Globus pallidus (tissue), 1 donor: ENCODE measurements at regions not wholly inside any gene's neighbourhood (a gene's known extent, or its start where the extent isn't known, plus 50 kb on each side); places are given as distances from the start of the nearest gene placed in this dataset.

ENCODE experiments used
- DNase-seq: peaks from one replicate; pipeline ENCODE4 v3.0.0-alpha.2; 2015; ENCODE audit warnings: low spot score

GRCh38 chr4:186934244-186934643 lies 210.6 kb upstream of the FAT1 start:
- no peak for DNase-seq

DNA sequence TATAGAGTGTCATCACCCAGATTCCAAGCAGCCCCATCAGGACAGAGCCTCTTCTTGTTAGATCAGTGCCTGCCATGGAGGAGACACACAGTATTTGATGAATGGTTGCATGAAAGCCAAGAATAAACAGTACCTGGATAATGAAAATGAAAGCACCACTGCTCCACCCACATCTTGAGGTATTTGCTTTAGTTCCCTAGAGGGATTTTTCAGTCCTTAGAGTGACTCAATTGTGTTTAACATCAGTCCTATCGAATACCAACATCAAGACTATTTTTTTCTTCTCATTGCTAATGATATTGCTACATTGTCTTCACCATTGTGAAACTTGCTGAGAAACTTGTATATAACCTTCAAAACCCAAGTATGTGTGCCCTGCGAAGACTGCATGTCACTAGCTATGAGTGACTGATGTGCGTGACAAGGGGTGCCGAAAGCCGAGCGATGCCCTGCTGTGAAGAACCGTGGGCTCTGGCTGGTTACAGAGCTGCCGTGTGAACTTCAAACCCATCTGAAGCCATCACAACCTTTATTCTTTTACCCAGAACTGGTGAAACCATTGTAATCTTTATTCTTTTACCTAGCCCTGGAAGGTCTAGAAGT lies 211.3 kb upstream of the FAT1 start:
- DNase-seq = no peak

GRCh38 chr4:186935901-186936300 lies 212.2 kb upstream of the FAT1 start:
- DNase-seq = no peak

GRCh38 chr4:186936496-186937375 lies 213.1 kb upstream of the FAT1 start:
- DNase-seq = no peak

DNA sequence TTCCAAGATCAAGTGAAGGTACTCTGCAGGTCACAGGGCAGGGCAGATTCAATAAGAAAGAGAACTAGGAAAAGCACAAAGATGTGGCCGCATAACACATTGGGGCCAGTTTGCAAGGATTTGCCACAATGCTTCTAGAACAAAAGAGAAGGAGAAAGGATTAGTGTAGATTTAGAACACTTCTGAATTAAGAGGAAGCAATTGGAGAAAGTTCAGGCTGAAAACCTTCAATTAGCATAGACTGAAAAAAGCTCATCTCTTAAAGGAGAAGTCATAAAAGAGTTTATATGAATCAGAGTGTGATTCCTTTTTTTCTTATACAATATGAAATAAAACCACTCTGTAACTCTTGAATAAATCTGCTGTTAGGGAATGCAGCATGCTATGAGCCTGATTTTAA lies 215.6 kb upstream of the FAT1 start:
- no peak for DNase-seq

DNA sequence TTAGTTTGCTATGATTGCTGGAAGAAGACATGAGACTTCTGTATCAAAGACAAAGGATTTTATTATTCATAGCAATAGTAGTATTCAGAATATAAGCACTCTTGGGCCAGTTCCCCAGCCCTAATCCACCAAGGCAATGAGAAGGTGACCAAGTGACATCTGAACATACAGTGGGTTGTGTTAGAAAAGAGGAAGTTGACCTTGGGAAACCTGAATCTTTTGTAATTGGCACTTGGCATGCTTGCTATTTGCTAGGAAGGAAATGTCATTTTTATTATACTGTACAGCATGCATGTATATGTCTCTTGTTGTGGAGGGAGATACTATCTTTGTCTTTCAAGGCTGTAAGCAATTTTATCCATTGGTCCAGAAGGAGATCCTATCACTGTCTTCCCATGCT lies 216.1 kb upstream of the FAT1 start:
- no peak for DNase-seq

- no peak for DNase-seq
These were observed 216.8 kb upstream of the FAT1 start for GRCh38 chr4:186940476-186940875.

DNA sequence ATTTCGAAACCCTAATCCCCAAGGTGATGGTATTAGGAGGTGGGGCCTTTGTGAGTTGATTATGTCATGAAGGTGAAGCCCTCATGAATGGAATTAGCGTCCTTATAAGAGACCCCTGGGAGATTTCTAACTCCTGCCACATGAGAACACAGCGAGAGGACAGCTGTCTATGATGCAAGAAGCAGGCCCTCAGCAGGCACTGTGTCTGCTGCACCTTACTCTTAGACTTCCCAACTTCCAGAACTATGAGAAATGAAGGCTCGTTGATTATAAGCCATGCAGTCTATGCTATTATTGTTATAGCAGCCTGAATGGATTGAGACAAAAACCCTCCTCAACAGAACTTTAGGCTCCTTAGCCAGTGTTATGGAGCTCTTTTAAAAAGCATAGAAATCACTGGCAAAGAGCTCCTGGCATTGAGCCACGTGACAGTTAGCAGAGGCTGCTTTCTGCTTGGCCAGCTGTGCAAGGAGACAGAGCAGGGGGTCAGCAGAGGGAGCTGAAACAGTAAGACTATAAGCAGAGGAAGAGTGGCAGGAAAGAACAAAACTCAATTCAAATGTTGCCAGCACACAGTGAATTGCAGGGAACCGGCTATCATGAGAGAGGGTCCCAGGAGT lies 219.2 kb upstream of the FAT1 start:
- no peak for DNase-seq

- DNase-seq = no peak
These were observed 219.8 kb upstream of the FAT1 start for GRCh38 chr4:186943411-186943810.

GRCh38 chr4:186946136-186946535 lies 222.5 kb upstream of the FAT1 start:
- DNase-seq = no peak

GRCh38 chr4:186946682-186947294 lies 223.1 kb upstream of the FAT1 start:
- DNase-seq = no peak

DNA sequence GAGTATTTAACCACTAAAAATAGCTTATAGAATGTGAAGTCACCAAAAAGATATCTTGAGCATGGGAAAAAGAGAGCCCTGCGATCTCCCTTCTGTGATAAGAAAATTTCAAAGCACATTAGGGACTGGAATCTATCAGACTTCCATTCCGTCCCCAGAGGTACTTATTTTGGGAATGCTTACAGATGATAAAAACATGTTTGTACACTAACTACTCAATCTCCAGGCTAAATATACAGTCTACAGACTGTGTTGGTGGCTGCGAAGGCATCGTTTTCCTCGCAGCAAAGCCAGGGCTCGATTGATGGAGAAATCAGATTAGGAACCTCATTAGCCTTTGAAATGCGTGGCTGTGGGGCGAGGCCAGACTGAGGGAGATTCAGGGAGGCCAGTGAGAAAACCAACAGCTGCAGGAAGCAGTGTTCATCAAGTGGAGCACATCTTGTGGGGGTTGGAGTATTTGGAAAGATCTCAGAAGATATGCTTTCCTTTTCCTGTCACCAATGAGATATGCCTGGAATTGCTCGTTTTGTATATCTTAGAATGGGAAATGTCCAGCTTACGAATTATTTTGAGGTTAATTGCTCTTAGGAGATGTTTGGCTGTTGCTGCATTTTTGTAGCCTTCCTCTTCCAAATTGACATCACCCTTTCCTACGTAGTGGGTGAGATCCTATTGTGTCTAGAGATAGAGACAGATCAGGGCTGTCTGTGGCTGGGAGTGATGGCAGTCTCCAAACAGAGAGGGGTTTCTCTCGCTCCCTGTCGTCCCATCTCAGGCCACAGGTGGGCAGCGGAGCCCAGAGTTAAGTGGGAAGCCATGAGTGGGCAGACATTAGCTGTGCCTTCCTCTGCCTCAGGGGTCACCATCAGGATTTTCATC lies 224.9 kb upstream of the FAT1 start:
- no peak for DNase-seq

DNA sequence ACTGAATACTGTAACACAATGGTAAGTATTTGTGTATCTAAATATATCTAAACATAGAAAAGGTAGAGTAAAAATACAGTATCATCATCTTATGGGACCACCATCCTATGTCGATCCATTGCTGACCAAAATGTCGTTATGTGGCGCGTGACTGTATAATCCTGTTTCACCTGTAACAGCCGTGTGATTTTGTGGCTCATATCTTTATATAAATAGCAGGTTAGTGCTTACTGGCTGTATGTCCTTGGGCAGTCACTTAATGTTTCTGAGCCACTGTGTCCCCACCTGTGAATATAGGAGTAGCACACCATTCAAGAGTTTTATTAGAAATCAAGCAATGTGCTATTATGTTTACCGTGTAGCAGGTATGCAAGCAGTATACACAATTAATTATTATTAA lies 226.2 kb upstream of the FAT1 start:
- DNase-seq = no peak

DNA sequence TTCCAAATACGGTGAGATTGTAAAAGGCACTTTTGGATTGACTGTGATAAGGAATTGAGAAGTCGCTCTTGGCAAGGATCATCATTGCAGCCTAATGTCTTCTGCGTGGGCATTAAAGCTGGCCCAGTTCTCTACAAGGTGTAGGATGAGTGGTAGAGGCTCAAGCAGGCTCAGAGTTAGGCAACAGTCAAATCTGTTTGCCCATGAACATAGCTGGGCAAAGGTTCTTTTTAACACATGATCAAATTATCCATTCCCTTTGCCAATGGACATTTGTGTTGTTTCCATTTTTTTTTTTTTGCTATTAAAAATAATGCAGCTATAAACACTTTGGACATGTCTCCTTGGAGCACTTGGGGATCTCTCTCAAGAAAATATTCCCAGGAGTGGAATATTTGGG lies 229.1 kb upstream of the FAT1 start:
- DNase-seq = no peak

GRCh38 chr4:186953599-186954260 lies 230.1 kb upstream of the FAT1 start:
- DNase-seq = no peak

GRCh38 chr4:186954509-186954908 lies 230.9 kb upstream of the FAT1 start:
- no peak for DNase-seq

GRCh38 chr4:186954956-186955355 lies 231.3 kb upstream of the FAT1 start:
- DNase-seq = no peak

DNA sequence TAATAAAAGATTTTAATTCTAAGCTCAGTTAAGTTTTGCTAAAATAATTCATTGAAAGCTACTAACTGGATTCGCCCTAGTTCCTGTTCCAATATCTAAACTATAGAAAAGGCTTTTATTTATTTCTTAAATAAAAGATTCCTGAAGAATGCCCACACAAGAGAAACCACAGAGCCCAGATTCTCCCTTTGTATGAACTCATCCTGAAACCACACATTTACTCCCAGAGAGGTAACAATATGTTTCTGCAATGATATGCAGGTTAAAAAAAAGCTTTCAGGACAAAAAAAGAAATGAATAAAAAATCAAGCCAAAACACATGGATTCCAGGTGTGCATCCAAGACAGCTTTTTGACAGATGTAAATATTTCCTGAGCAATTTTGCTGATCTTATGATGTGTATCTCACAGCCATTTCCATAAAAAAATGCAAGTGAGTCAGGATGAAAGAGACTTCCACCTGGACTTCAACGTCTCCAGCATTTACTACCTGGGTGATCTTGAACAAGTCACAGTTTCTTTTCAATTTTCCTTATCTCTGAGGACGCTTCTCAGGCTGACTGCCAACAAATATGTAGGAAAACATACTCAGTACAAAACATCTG lies 234.4 kb upstream of the FAT1 start:
- DNase-seq = no peak

DNA sequence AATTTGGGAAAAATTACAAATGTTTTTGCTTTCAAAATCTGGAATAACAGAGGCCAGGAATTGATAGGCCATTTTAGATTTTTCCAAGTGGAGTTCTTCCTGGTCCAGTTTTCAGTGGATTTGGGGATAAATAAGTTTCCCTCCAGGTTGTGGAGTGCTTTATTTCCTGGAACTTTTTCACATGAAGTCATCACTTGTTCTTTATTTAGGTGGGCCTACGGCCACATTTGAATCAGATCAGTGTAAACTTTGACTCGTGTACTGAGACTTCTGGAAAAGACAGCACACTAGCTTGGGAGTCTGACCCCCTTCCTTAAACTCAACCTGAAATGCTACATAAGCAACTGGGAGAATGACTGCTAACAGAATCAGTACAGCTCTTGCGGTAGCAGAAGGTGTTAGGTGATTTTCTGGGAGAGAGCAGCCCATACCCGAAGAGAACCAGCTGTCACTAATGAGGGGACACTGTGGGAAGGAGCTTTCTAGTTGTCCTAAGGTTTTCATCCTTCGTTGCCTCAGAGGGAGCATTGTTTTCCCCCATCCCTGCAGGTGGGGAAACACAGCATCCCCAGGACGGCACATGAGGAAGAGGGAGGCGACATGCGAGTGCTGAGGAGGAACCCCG lies 235.2 kb upstream of the FAT1 start:
- DNase-seq = no peak

DNA sequence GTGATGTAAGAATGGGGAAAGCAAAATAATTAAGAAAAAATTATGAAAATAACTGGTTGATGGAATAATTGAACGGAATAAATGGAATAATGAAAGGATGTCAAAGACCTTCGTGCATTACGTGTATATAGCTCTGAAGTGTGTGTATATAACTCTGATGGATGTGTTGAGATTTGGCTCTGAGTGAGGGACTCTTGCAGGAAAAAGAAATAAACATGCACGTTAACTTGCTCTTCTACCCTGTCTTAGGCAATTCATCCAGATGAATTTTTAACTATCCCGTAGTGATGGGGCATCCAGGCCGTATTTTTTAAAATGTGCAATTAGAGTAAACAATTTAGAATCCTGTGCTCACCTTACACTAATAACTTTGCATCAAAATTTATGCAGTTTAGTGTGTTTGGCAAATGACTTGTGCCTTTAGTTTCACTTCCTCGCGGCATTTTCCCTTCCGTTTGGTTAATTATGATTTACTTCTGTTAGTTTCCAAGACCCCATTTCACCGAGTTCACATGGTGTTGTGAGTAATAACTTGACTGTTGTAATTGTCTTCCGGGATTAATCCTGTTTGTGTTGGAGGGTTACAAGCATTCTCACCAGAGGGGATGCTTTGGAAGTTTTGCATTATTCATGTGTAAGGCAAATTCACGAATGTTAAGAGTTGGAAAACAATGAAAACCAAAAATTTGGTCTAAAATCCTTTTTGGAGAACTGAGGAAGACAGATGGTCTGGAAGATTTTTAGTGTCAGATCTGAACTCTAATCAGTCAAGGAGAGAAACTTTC lies 256.5 kb upstream of the FAT1 start:
- no peak for DNase-seq
